ENCODE measurements at regions not wholly inside any gene's neighbourhood (a gene's known extent, or its start where the extent isn't known, plus 50 kb on each side); places are given as distances from the start of the nearest gene placed in this dataset.
"Not testable (repeated sequence)": the region's sequence is repeated elsewhere in the genome, so short reads cannot be mapped to it uniquely, and the experiment has no call there.

- no peak for DNase-seq
These were observed 252.0 kb upstream of the DIAPH2 start for GRCh38 chrX:96432647-96433046.

- DNase-seq = no peak
These were observed 251.1 kb upstream of the DIAPH2 start for GRCh38 chrX:96433409-96434077.

GRCh38 chrX:96435378-96436035 lies 249.1 kb upstream of the DIAPH2 start:
- DNase-seq = no peak

GRCh38 chrX:96436105-96436504 lies 248.5 kb upstream of the DIAPH2 start:
- DNase-seq = no peak

GRCh38 chrX:96438803-96439202 lies 245.8 kb upstream of the DIAPH2 start:
- DNase-seq = no peak

GRCh38 chrX:96440941-96441340 lies 243.7 kb upstream of the DIAPH2 start:
- no peak for DNase-seq

GRCh38 chrX:96445531-96446065 lies 239.0 kb upstream of the DIAPH2 start:
- DNase-seq = no peak

- DNase-seq = no peak
These were observed 238.1 kb upstream of the DIAPH2 start for GRCh38 chrX:96446524-96446923.

- no peak for DNase-seq
These were observed 237.5 kb upstream of the DIAPH2 start for GRCh38 chrX:96447161-96447560.

- DNase-seq = no peak
These were observed 235.5 kb upstream of the DIAPH2 start for GRCh38 chrX:96449191-96449590.

GRCh38 chrX:96449896-96450295 lies 234.7 kb upstream of the DIAPH2 start:
- DNase-seq = no peak

- no peak for DNase-seq
These were observed 231.5 kb upstream of the DIAPH2 start for GRCh38 chrX:96453139-96453538.

GRCh38 chrX:96455078-96455477 lies 229.6 kb upstream of the DIAPH2 start:
- peak; percentile 18 for DNase-seq

GRCh38 chrX:96464880-96465558 lies 219.6 kb upstream of the DIAPH2 start:
- no peak for DNase-seq

- no peak for DNase-seq
These were observed 210.5 kb upstream of the DIAPH2 start for GRCh38 chrX:96474029-96474740.

- no peak for DNase-seq
These were observed 209.9 kb upstream of the DIAPH2 start for GRCh38 chrX:96474741-96475125.

GRCh38 chrX:96480081-96480480 lies 204.6 kb upstream of the DIAPH2 start:
- DNase-seq = no peak

GRCh38 chrX:96481831-96482230 lies 202.8 kb upstream of the DIAPH2 start:
- no peak for DNase-seq

GRCh38 chrX:96483647-96484160 lies 200.9 kb upstream of the DIAPH2 start:
- DNase-seq = no peak

- DNase-seq = not testable (repeated sequence)
These were observed 198.0 kb upstream of the DIAPH2 start for GRCh38 chrX:96486687-96487086.

- DNase-seq = no peak
These were observed 182.1 kb upstream of the DIAPH2 start for GRCh38 chrX:96502507-96502906.

- DNase-seq = not testable (repeated sequence)
These were observed 155.3 kb upstream of the DIAPH2 start for GRCh38 chrX:96529386-96529785.

- DNase-seq = no peak
These were observed 146.4 kb upstream of the DIAPH2 start for GRCh38 chrX:96538104-96538725.

All from DMS 273 treated with DMSO at 0.1 percent for 48 hours (cell line).